Breast epithelium (tissue), 3 donors: ENCODE measurements at regions not wholly inside any gene's neighbourhood (a gene's known extent, or its start where the extent isn't known, plus 50 kb on each side); places are given as distances from the start of the nearest gene placed in this dataset.

Experiments
- CTCF ChIP-seq, 3 donors: fragments of 450-650 bp; IDR thresholded peaks; one replicate each; pipeline ENCODE4 v1.5.1; 2016 to 2017; ENCODE audit warnings: antibody characterized with exemption in 3 of 3, mild to moderate bottlenecking in 3 of 3, moderate library complexity in 3 of 3
- POLR2A ChIP-seq: fragments of 450-650 bp; IDR thresholded peaks from one replicate; pipeline ENCODE4 v1.6.1; 2016; ENCODE audit warnings: antibody characterized with exemption, mild to moderate bottlenecking, moderate library complexity
- POLR2AphosphoS5 ChIP-seq, 3 donors: sonication (generic); formaldehyde crosslinking; IDR thresholded peaks; one replicate each; pipeline ENCODE4 v1.6.1; 2017; ENCODE audit warnings: antibody characterized with exemption in 3 of 3

DNA sequence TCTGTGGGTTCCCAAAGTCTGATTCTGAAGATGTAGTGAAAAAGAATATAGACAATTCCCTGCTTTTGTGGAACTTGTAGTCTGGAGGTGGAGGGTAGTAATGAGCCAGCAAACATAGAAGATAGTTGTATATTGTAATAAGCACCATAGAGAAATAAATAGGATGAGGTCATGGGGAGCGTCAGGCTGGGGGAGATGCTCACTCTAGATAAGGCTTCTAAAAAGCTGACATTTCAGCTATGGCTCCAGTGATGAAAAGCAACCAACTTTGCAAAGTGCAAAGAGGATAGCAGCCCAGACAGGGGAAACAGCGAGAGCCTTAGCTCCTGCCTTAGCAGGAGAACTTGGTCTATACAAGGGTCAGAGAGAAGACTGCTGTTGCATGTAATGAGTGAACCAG lies 98.0 kb upstream of the RALGPS2 start:
- no peak for TF ChIP-seq POLR2AphosphoS5 (IDR thresholded peaks at IDR 0.05)
- TF ChIP-seq CTCF (IDR thresholded peaks at IDR 0.05): no peak
- no peak for TF ChIP-seq POLR2A
